ENCODE measurements at regions not wholly inside any gene's neighbourhood (a gene's known extent, or its start where the extent isn't known, plus 50 kb on each side); places are given as distances from the start of the nearest gene placed in this dataset.

DNA sequence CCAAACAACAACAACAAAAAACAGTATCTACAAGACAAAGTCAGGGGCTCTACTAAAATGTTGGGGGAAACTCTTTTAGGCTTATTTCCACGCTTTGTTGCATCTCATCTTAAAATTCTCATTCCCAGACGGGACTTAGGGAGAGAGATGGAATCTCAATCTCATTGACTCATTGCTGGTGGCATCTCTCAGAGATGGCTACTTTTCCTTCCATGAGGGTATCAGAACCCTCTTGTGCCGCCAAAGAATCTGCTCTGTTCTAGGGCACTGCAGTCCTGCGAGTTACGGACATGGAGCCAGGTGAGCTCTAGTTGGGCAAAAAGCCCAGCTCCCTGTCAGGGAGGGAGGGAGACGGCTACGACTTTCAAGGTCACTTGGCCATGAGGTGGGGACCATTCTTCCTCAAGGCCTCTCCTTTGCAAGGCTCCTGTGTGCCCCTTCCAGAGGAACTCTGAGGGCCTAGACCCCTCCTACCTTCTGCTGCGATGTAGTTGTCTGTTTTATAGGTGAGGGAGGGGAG, 68.0 kb downstream of the MYCN start:
- no peak for DNase-seq (ENCODE audit: low read depth, low spot score)

DNA sequence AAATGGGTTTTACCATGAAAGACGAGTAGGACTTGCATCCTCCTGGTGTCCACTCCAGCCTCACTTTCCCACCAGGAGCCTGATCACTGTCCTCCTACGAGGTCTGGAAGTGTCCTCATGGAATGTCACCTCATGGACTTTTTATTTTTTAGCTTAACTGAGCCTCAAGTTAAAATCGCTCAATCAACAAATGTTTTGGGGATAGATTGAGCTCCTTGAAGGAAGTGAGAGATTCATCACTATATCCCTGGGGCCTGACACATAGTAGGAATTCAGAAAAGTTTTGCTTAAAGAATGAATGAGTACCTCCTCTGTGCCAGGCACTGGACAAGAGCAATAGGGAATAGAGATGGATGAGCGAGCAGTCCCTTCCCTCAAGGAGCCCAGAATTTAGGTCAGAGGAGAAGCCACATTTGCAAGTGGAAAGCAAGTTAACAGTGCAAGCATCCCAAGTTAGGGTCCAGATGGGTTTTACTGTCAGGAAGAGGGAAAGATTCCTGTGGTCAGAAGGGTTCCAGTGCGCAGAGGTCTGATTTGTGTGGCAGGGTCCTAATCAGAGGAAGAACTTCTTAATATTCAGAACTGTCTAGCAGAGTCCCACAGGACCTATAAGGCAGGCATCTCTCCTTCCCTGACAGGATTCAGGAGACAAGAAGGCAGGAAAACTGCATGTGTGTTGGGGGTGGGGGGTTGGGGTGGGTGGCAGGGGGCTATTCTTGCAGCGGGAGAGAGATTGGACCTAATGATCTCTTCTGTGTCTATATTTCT, 67.0 kb downstream of the MYCN start:
- DNase-seq (ENCODE audit: low read depth, low spot score) = no peak

- DNase-seq (ENCODE audit: low read depth, low spot score) = no peak
Observed at GRCh38 chr2:16006537-16007166, 66.3 kb downstream of the MYCN start.

GRCh38 chr2:16005816-16006536, 65.6 kb downstream of the MYCN start:
- no peak for DNase-seq (ENCODE audit: low read depth, low spot score)

DNA sequence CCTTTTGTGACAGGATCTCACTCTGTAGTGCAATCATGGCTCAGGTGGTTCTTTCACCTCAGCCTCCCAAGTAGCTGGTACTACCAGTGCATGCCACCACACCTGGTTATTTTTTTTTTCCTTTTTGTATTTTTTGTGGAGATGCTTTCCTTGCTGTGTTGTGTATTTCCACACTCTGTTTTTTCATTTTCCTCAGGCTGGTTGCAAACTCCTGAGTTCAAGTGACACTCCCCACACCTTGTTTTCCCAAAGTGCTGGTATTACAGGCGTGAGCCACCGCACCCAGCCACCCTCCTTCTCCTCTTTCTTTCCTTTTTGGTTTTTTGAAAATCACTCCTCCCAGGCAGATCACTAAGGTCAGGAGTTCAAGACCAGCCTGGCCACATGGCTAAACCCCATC, 65.0 kb downstream of the MYCN start:
- no peak for DNase-seq (ENCODE audit: low read depth, low spot score)

DNA sequence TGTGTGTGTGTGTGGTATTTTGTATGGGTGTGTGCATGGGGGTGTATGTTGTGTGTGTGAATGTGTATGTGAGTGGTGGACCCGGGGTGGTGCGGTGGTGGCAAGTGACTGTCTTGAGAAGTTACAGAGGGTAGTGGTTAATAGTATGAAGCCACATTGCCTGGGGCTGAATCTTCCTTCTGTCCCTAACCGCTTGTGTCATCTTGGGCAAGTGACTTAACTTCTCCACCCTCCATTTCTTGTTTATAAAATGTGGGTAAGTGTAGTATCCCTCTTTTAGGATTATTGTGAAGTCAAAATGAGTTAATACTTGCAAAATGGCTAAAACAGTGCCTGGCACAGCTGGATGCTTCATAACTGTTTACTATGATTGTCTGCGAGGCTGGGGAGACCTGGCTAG, 63.5 kb downstream of the MYCN start:
- DNase-seq (ENCODE audit: low read depth, low spot score) = no peak

- DNase-seq (ENCODE audit: low read depth, low spot score) = no peak
Observed at GRCh38 chr2:16003152-16003551, 62.8 kb downstream of the MYCN start.

DNA sequence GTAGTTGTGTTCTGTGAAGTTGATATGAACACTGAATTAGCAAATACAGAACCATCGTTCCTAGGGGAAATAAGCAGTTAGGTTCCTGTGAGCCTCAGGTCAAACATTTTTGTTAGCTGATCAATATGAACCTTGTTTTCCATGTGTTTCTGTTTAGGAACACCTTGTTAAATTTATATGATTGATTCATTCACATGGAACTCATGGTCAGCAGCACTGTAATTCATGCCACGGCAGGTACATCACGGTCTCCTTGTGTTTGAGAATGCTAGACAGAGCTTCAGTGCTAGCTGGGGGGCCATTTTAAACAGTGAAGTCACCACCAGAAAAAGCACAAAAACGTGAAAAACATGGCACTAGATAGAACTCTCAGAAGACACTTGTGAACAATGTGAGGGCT, 62.2 kb downstream of the MYCN start:
- no peak for DNase-seq (ENCODE audit: low read depth, low spot score)

DNA sequence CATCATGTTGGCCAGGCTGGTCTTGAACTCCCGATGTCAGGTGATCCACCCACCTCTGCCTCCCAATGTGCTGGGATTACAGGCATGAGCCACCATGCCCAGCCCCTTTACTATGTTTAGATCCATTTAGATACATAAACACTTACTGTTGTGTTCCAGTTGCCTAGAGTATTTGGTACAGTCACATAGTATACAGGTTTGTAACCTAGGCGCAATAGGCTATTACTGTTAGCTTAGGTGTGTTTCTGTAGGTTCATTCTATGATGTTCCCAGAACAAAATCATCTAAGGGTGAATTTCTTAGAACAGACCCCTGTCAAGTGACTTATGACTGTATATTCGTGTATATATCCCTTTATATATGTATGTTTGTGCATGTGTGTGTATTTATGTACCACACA, 61.8 kb downstream of the MYCN start:
- DNase-seq (ENCODE audit: low read depth, low spot score) = no peak

GRCh38 chr2:16000642-16001041, 60.3 kb downstream of the MYCN start:
- DNase-seq (ENCODE audit: low read depth, low spot score) = no peak

DNA sequence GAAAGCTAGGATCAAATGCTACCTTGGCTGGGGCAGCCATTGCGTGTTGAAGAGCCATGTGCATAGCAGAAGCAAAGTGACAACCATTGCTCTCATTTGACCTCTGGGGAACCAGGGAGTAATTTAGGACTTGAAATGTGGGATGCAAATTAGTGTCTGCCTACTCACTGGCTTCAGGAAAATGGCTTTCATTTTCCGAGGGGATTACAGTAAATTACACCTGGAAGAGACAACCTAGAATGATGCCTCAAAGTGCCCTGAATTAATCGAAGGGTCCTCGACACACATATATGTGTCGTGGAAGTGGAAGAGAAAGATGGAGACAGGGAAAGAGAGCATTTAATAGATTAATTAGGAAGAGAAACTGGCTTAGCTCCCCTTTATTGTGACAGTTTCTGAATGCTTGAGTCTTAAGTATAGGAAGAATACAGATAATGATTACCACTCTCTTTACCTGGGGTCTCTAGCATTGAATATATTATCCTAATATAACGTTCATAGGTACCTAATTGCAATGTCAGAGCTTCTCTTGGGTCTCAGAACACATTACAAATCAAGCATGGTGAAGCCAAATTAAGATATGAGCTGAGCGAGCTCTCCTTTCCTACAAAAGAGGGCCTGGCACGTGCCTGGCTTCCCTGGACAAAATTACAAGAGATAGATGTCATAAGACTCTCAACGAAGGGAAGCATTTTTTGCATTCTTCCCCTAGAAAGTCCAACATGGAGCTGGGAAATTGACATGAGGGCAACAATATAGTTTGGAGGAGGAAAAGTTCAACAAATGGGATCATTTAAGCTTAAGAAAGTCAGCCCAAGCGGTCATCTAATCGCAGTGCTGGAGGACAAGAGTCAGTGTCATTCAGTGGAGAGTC, 59.5 kb downstream of the MYCN start:
- no peak for DNase-seq (ENCODE audit: low read depth, low spot score)

- DNase-seq (ENCODE audit: low read depth, low spot score) = no peak
Observed at GRCh38 chr2:15997728-15998280, 57.5 kb downstream of the MYCN start.

DNA sequence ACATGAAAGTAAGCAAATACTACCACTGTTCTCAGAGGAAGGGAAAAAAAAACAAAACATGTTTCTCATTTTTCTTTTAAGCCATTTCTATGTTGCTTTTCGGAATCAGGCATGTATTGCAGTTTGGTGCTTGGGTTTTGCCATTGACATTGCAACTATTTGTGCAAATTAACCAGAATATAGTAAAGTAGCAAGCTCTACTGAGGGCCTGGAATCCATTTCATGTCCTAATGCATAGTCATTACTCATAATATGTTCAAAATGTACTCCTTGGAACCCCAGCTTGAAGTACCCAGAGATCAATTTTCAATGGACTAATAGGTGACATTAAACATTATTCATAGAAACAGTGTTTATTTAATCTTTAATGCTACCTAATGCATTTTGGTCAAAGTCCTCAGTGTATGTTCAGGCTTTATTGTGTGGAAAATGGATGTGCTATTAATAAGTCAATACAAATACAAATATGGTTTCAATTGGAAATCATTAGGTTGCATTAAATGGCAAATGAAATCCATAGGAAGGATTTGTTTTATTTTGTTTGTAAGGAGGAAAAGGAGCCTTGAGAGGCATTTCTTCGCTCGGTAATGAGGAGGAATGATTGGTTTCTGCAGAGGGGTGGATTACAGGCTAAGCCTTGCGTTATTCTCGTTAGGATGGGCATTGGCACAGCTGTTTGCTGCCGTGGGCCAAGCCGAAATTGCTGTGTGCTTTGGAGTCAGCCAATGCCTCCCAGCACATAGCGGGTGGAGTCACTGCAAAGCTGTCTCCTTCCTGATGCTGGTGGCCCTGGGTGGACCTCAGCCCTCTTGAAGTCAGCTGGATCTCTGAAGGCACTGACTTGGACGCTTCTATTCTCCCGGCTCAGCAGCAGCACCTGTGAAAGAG, 56.4 kb downstream of the MYCN start:
- no peak for DNase-seq (ENCODE audit: low read depth, low spot score)

Data from iPS DF 19.7 (cell line).